Jurkat, Clone E6-1 (cell line): ENCODE measurements at regions not wholly inside any gene's neighbourhood (a gene's known extent, or its start where the extent isn't known, plus 50 kb on each side); places are given as distances from the start of the nearest gene placed in this dataset.
"Not testable (repeated sequence)": the region's sequence is repeated elsewhere in the genome, so short reads cannot be mapped to it uniquely, and the experiment has no call there.

Experiments
- DNase-seq: peaks from one replicate; pipeline ENCODE4 v3.0.0-alpha.2; 2011; ENCODE audit warnings: low read depth, low spot score
- H3K4me3 ChIP-seq: 2 replicates; pipeline ENCODE4 v1.5.1; 2011; ENCODE audit warnings: mild to moderate bottlenecking, low read length, control low read depth, moderate library complexity

DNA sequence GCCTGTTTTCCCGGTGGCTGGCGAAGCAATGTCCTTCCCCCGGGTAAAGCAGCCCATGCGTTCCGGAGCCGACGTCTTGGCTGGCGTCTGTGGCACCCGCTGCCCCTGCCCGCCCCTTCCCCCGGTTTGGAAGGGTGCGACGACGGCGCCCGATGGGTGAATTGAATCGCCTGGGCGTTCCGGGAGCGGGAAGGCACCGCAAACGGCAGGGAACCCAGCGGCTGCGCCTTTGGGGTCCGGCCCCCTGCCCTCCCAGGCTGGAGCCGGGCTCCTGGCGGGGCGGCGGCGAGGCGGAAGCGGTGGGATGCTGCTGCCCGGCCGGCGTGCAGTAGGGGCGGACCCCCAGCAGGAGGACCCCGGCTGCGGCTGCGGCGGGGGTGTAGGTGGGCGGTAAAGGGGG, 123.6 kb upstream of the RHOU start:
- not testable (repeated sequence) for DNase-seq, H3K4me3 ChIP-seq

DNA sequence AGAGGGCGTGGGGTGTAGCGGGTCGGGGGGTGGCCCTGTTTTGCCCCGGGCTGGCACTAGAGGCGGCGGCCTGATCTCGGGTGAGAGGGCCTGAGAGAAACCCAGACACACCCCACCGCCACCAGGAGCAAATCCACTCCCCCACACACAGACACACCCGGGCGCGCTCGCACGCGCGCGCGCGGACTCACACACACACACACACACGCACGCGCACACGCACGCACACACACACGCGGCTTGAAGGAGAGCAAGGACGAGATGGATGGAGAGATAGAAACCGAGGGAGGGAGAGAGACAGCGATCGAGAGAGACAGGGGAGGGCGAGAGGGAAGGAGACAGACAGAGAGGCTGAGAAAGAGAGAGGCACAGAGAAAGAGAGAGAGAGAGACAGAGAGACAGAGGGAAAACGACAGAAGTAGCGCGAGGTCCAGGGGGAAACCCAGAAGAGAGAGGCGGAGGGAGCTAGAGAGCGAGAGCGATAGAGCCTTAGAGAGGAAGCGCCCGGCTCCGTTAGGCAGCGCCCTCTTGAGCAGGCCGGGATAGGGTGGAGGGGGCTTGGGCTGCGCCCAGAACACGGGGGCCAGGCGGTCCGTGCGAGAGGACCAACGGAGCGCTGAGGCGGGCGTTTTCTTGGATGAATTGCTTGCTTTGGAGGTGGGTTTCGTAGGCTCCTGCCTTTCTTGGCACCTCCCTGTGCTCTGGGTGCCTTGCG, 113.1 kb upstream of the RHOU start:
- not testable (repeated sequence) for DNase-seq, H3K4me3 ChIP-seq

DNA sequence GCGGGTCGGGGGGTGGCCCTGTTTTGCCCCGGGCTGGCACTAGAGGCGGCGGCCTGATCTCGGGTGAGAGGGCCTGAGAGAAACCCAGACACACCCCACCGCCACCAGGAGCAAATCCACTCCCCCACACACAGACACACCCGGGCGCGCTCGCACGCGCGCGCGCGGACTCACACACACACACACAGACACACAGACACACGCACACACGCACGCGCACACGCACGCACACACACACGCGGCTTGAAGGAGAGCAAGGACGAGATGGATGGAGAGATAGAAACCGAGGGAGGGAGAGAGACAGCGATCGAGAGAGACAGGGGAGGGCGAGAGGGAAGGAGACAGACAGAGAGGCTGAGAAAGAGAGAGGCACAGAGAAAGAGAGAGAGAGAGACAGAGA, 108.8 kb upstream of the RHOU start:
- not testable (repeated sequence) for H3K4me3 ChIP-seq

DNA sequence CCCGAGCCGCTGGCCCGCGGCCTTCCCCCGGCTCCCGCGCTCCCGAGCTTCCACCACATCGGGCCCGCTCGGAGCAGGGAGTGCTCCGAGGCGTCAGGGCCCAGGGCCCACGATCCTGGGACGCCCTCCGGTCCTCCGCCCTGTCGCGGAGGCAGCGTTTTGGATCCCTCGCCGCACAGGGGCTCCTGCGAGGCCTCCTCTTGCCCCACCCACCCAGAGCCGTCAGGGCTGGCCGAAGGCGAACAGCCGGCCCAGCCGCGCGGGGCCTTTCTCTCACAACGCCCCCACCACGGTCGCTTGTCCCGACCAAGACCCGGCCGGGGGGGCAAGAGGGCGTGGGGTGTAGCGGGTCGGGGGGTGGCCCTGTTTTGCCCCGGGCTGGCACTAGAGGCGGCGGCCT, 102.4 kb upstream of the RHOU start:
- not testable (repeated sequence) for DNase-seq, H3K4me3 ChIP-seq

More for the DNA sequence above, 108.8 kb upstream of the RHOU start:
- not testable (repeated sequence) for DNase-seq

DNA sequence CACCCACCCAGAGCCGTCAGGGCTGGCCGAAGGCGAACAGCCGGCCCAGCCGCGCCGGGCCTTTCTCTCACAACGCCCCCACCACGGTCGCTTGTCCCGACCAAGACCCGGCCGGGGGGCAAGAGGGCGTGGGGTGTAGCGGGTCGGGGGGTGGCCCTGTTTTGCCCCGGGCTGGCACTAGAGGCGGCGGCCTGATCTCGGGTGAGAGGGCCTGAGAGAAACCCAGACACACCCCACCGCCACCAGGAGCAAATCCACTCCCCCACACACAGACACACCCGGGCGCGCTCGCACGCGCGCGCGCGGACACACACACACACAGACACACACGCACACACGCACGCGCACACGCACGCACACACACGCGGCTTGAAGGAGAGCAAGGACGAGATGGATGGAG, 100.0 kb upstream of the RHOU start:
- peak; percentile 35 for DNase-seq
- H3K4me3 ChIP-seq, result peak overlapping the region; percentile 43

DNA sequence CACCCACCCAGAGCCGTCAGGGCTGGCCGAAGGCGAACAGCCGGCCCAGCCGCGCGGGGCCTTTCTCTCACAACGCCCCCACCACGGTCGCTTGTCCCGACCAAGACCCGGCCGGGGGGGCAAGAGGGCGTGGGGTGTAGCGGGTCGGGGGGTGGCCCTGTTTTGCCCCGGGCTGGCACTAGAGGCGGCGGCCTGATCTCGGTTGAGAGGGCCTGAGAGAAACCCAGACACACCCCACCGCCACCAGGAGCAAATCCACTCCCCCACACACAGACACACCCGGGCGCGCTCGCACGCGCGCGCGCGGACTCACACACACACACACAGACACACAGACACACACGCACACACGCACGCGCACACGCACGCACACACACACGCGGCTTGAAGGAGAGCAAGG, 97.8 kb upstream of the RHOU start:
- H3K4me3 ChIP-seq, result peak overlapping the region; percentile 40
- DNase-seq, result not testable (repeated sequence)

DNA sequence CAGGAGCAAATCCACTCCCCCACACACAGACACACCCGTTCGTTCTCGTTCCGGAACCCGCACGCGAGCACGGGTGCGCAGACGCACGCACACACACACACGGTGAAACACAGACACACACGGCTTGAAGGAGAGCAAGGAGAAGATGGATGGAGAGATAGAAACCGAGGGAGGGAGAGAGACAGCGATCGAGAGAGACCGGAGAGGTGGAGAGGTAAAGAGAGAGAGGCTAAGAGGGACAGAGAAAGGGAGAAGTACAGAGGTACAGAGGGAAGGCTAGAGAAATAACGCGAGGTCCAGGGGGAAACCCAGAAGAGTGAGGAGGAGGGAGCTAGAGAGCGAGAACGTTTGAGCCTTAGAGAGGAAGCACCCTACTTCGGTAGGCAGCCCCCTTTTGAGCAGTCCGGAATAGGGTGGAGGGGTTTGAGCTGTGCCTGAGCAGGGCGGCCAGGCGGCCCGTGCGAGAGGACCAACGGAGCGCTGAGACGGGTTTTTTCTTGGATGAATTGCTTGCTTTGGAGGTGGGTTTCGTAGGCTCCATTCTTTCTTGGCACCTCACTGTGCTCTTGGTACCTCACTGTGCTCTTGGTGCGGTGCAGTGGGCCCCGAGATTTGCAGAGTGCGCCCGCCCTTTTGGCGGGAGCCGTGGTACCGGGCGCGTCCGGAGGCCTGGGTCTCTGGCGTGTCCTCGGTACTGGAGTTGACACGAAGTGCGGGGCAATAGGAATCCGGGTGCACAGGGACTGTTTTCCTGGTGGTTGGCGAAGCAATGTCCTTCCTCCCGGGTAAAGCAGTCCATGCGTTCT, 88.4 kb upstream of the RHOU start:
- peak; percentile 59 for DNase-seq
- H3K4me3 ChIP-seq, result peak overlapping the region; percentile 81

DNA sequence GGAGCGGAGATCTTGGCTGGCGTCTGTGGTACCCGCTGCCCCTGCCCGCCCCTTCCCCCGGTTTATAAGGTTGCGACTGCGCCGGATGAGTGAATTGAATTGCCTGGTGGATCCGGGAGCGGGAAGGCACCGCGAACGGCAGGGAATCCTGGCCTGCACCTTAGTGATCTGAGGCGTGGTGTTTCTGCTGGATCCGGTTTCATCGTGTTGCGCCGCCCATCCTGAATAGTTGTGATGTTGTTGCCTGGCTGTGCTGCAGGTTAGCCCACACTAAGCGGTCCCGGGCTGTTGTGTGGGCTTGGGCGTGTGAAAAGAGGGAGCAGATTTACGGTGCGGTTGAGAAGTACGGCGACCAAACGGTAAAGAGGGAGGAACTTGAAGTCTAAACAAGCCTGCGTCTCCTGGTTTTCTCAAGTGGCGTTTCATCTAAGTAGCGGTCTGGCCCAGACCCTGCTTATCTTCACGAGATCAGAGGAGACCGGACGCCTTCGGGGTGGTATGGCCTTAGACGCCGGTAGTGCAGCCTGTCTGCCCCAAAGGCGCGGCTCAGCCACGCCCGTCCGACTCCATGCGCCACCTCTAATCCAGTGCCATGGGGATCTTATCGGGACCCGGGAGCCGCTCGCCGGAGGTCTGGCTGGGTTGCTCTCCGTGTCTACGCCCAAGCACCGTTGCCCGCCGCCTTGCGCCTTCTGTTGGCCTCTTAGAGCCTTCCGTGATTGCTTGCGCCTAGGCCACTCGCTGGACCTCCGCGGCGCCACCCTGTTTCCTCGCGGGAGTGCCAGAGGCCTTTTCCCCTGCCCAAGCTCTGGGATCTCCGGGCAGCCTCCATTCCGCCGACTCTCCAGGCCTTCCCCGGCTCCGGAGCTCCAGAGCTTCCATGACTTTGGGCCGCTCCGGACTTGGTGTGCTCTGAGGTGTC, 87.5 kb upstream of the RHOU start:
- peak overlapping the region; percentile 81 for H3K4me3 ChIP-seq
- peak; percentile 44 for DNase-seq

DNA sequence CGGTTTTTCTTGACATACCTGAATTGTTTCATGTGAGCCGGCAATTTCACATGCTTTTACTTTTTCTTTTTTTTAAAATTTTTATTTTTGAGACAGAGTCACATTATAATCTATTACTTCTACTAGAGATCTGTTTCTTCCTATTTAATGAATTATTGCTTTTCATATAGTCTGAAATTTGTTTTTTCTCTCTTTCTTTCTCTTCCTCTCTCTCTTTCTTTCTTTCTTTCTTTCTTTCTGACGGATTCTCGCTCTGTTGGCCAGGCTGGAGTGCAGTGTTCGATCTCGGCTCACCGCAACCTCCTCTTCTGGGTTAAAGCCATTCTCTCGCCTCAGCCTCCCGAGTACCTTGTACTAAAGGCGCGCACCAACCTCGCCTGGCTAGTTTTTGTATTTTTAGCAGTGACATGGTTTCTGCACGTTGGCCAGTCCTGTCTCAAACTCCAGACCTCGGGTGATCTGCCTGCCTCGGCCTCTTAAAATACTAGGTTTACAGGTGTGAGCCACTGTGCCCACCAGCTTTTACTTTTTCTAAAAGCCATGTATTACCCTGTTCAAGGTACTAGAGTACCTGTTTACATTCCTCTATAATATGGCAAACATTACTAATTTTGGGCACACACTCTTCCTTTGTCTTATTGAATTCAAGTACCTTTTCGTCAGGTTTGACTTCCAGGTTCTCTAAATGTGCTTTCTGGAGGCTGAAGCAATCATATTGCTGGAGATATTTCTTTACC, 86.5 kb upstream of the RHOU start:
- DNase-seq, result no peak
- no peak overlapping the region for H3K4me3 ChIP-seq

DNA sequence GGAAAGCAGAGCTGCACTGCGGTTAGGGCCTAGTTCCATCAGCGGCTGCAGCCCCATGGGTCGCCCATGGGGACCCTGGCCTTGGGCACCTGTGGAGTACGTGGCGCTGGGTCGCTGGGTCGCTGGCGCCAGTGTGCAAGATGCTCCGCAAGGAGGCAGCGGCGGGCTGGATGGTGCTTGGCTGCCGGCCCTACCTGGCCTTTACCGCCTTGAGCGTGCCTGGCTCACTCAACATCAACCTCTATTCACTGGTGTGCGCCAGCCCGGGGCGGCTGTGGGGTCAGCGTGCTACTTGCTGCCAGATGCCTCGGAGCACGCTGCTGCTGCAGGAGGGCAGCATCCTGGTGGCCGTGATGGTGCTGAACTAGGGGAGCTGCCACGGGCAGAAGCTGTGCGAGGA, 85.1 kb upstream of the RHOU start:
- DNase-seq, result no peak
- H3K4me3 ChIP-seq, result no peak overlapping the region

DNA sequence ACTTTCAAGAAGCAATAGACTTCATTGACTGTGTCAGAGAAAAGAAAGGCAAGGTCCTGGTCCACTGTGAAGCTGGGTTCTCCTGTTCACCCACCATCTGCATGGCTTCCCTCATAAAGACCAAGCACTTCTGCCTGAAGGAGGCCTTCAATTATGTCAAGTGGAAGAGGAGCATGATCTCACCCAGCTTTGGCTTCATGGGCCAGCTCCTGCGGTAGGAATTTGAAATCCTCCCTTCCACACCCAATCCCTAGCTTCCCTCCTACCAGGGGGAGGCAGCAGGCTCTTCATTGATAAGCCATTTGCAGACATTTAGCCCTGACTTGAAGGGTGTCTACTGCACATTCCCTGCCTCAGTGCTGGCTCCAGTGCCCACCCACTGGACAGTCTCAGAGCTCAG, 84.3 kb upstream of the RHOU start:
- no peak for DNase-seq
- no peak overlapping the region for H3K4me3 ChIP-seq

DNA sequence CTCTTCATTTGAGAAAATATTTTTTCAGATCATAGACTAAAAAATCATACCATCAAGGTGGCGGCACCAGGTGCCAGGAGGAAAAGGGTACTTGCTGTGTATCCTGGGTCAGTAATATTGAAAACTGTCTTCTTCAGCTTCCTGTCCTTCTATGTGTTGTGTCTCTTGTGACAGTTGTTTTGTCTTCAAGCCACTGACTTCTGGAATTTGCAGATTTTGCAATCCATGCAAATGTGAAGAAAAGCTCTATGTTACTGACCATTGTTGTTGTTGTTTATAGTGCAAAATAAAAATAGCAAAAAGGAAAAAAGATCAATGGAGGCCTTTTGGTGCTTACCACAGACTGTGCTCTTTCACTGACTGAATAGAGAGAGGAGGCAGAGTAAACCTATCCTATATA, 83.2 kb upstream of the RHOU start:
- no peak for DNase-seq
- no peak overlapping the region for H3K4me3 ChIP-seq

DNA sequence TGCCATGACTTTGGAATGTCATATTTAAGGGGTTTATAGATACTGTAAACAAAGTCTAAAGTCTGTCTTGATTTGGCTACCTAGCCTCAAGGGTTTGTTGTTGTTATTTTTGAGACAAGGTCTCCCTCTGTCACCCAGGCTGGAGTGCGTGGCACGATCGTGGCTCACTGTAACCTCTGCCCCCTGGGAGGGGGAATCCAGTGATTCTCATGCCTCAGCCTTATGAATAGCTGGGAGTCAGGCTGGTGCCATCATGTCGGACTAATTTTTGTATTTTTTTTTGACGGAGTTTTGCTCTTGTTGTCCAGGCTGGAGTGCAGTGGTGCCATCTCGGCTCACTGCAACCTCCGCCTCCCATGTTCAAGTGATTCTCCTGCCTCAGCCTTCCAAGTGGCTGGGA, 82.2 kb upstream of the RHOU start:
- H3K4me3 ChIP-seq, DNase-seq: not testable (repeated sequence)

DNA sequence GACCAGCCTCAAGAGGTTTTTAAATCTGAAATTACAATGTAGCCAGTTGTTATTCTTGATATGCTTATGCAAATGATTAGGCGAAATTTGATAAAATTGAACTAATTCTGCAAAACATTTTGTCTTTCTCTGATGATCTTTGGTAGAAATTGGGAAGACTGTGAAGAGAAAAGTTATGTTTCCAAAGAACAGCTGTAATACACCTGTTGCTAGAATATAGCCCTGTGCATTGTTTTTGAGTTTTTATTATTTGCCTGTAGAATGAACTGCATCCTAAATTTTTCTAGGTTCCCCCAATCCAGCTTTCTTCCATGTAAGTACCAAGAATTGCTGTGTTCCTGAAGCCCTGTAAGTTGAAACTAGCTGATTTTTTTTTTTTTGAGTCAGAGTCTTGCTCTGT, 81.5 kb upstream of the RHOU start:
- no peak for DNase-seq
- H3K4me3 ChIP-seq, result no peak overlapping the region

DNA sequence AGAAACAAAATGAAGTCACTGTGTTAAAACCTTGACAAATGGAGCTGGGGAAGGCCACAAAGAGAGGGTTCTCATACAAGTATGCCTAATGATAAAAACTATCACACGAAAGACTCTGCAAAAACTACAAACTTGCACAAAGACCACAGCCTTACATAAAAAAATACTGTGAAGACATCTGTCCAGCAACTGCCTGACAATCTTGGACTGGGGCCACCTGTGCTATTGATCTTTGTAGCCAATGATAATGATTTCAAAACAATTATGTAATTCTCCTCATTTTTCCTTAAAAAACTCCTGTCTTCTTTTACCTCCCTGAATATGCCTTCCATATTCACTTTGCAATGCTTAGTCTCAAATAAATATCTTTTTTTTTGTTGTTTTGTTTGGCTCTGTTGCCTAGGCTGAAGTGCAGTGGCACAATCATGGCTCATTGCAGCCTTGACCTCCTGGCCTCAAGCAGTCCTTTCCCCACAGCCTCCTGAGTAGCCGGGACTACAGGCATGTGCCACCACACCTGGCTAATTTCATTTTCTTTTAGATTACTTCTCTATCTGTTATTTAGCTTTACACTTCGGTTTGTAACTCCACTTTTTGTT, 79.4 kb upstream of the RHOU start:
- no peak overlapping the region for H3K4me3 ChIP-seq
- no peak for DNase-seq

DNA sequence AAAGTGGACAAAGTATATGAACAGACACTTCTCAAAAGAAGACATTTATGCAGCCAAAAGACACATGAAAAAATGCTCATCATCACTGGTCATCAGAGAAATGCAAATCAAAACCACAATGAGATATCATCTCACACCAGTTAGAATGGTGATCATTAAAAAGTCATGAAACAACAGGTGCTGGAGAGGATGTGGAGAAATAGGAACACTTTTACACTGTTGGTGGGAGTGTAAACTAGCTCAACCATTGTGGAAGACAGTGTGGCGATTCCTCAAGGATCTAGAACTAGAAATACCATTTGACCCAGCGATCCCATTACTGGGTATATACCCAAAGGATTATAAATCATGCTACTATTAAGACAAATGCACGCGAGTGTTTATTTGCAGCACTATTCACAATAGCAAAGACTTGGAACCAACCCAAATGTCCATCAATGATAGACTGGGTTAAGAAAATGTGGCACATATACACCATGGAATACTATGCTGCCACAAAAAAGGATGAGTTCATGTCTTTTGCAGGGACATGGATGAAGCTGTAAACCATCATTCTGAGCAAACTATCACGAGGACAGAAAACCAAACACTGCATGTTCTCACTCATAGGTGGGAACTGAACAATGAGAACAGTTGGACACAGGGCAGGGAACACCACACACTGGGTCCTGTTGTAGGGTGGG, 73.1 kb upstream of the RHOU start:
- DNase-seq, H3K4me3 ChIP-seq: not testable (repeated sequence)

DNA sequence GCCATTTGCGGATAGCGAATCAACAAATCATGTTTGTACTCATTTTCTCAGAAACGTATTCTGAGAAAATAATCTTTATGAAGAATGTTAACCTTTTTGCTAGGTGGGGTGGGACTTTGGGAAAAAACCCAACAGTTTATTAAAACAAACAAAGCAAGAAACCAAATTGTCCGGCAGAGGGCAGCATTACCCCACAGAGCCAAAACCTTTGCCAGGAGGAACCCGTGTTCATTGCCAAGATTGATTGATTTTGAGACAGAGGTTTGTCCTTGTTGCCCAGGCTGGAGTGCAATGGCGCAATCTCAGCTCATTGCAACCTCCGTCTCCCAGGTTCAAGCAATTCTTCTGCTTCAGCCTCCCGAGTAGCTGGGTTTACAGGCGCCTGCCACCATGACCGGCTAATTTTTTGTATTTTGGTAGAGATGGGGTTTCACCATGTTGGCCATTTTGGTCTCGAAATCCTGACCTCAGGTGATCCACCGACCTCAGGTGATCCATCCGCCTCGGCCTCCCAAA, 70.8 kb upstream of the RHOU start:
- peak; percentile 73 for DNase-seq
- no peak overlapping the region for H3K4me3 ChIP-seq
